ENCODE measurements at regions not wholly inside any gene's neighbourhood (a gene's known extent, or its start where the extent isn't known, plus 50 kb on each side); places are given as distances from the start of the nearest gene placed in this dataset.

DNA sequence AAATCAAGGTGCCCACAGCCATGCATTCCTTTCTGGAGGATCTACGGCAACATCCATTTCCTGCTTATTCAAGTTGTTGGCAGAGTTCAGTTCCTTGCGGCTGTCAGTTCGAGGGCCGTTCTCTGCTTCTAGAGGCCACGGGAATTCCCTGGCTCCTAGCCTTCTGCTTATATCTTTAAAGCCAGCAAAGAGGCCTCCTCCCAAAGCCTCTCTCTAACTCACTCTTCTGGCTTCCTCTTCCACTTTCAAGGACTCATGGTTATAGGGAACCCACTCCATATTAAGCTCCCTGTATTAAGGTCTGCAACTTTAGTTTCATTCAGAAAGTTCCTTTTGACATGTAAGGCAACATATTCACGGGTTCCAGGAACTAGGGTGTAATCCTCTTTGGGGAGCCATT is 150.1 kb upstream of the RMP24 start:
- H3K4me3 ChIP-seq (ENCODE audit: control insufficient read depth in 1 of 7, extremely low read depth in 1 of 7, insufficient read depth in 4 of 7, low read depth in 2 of 7, low read length in 6 of 7), result no peak overlapping the region
- ChIA-PET POLR2A (no interaction called here), CTCF (no interaction called here)
- no peaks in the 10 kb centered on the region for H3K36me3 ChIP-seq (ENCODE audit: control insufficient read depth in 4 of 4, insufficient read depth in 4 of 4, low read length in 3 of 4)
- DNase-seq, result no peak
- peaks cover 0 to 2% (median 0%) of the 10 kb centered on the region in 5 experiments for H3K27me3 ChIP-seq (replicated peaks in 2 of 5; ENCODE audit: control insufficient read depth in 4 of 5, insufficient read depth in 5 of 5, low read length in 4 of 5)
- WGBS (ENCODE audit: insufficient coverage), result 92% methylated on average over 5 of the region's 6 CpGs
- no peak overlapping the region for H3K27ac ChIP-seq (ENCODE audit: insufficient read depth in 1 of 2, low read depth in 1 of 2, low read length in 2 of 2, poor library complexity in 1 of 2, severe bottlenecking in 2 of 2)
- H3K9me3 ChIP-seq (ENCODE audit: control extremely low read depth in 1 of 5, control insufficient read depth in 4 of 5, insufficient read depth in 2 of 5, low read depth in 1 of 5, low read length in 4 of 5), result no peaks in the 10 kb centered on the region
- no peaks in the 10 kb centered on the region for H3K4me1 ChIP-seq (ENCODE audit: control extremely low read depth in 1 of 4, control insufficient read depth in 4 of 4, insufficient read depth in 4 of 4, low read length in 3 of 4)

DNA sequence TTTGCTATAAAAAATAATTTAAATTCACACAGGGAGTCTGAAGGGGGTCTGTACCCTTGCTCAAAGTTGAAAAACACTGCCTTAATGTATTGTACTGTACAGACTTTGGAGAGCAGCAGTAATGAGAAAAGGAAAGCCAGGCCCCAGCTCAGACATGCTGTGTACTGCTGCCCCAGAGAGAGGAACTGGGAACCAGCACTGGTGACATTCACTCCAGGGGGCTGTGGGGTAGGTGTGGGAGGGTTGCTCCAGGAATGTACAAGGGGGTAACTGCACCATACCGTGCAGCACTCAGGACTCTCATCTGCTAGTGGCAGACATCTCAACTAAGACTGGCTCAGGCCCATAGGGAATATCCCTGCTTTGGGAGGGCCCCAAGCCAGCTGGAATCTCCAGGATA is 146.0 kb upstream of the RMP24 start:
- Histone ChIP-seq H3K9me3 (ENCODE audit: control extremely low read depth in 1 of 5, control insufficient read depth in 4 of 5, insufficient read depth in 2 of 5, low read depth in 1 of 5, low read length in 4 of 5) (peaks cover 0 to 13% (median 2%) of the 10 kb centered on the region in 5 experiments), H3K27me3 (replicated peaks in 2 of 5; ENCODE audit: control insufficient read depth in 4 of 5, insufficient read depth in 5 of 5, low read length in 4 of 5) (no peaks in the 10 kb centered on the region), H3K27ac (ENCODE audit: insufficient read depth in 1 of 2, low read depth in 1 of 2, low read length in 2 of 2, poor library complexity in 1 of 2, severe bottlenecking in 2 of 2) (no peak overlapping the region), H3K4me3 (ENCODE audit: control insufficient read depth in 1 of 7, extremely low read depth in 1 of 7, insufficient read depth in 4 of 7, low read depth in 2 of 7, low read length in 6 of 7) (no peak overlapping the region), H3K36me3 (ENCODE audit: control insufficient read depth in 4 of 4, insufficient read depth in 4 of 4, low read length in 3 of 4) (no peaks in the 10 kb centered on the region), H3K4me1 (ENCODE audit: control extremely low read depth in 1 of 4, control insufficient read depth in 4 of 4, insufficient read depth in 4 of 4, low read length in 3 of 4) (no peaks in the 10 kb centered on the region)
- CTCF ChIA-PET, result no interaction called here
- no peak for DNase-seq
- POLR2A ChIA-PET, result no interaction called here
- WGBS (ENCODE audit: insufficient coverage), result 86% methylated on average over 1 of the region's 1 CpG

DNA sequence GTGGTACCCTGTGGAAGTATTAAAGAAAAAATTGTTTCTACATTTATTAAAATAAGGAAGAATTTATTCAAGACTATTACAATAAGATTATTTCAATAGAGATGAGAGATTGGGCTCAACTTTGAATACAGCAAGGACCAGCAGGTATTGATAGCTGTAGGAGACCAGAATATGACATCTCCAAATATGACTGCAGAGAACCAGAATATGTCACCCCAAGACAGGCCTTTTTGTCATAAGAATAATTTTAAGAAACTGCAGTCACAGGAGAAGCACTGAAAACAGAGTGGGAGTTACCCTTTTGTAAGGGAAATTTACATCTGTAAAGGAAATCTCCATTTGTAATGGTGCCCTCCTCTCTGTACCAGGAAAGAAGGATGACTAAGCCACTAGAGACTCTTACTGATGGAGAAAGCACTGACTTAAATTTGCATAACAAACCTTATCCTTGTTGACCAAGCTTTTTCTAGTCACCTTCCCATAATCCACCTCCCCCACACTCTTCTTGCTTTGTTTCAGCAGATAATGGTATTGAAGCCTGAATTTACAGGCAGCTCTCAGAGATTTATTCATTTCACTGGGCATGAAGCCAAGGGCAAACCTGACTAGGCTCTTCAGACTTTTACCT is 145.1 kb upstream of the RMP24 start:
- no peak overlapping the region for H3K4me3 ChIP-seq (ENCODE audit: control insufficient read depth in 1 of 7, extremely low read depth in 1 of 7, insufficient read depth in 4 of 7, low read depth in 2 of 7, low read length in 6 of 7)
- no peak for DNase-seq
- no peaks in the 10 kb centered on the region for H3K36me3 ChIP-seq (ENCODE audit: control insufficient read depth in 4 of 4, insufficient read depth in 4 of 4, low read length in 3 of 4)
- POLR2A ChIA-PET, result no interaction called here
- H3K27me3 ChIP-seq (replicated peaks in 2 of 5; ENCODE audit: control insufficient read depth in 4 of 5, insufficient read depth in 5 of 5, low read length in 4 of 5), result no peaks in the 10 kb centered on the region
- peaks cover 2 to 20% (median 6%) of the 10 kb centered on the region in 5 experiments for H3K9me3 ChIP-seq (ENCODE audit: control extremely low read depth in 1 of 5, control insufficient read depth in 4 of 5, insufficient read depth in 2 of 5, low read depth in 1 of 5, low read length in 4 of 5)
- CTCF ChIA-PET, result no interaction called here
- H3K27ac ChIP-seq (ENCODE audit: insufficient read depth in 1 of 2, low read depth in 1 of 2, low read length in 2 of 2, poor library complexity in 1 of 2, severe bottlenecking in 2 of 2), result no peak overlapping the region
- no peaks in the 10 kb centered on the region for H3K4me1 ChIP-seq (ENCODE audit: control extremely low read depth in 1 of 4, control insufficient read depth in 4 of 4, insufficient read depth in 4 of 4, low read length in 3 of 4)

DNA sequence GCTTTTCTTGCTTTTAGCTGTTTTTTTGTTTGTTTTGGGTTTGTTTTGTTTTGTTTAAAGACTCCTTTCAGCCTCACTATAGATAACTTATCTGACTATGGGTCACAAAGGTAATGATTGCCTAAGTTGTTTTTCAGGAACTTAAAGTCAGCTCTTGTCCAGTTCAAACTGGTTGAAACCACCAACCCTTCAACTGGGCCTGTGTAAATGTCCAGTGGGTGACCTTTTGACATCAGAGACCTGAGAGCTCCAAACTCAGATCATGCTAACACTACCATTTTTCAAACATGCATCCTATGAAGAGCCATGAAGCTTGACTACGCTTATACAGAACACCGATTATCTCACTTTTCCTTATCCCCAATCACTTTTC is 144.6 kb upstream of the RMP24 start:
- Histone ChIP-seq H3K27me3 (replicated peaks in 2 of 5; ENCODE audit: control insufficient read depth in 4 of 5, insufficient read depth in 5 of 5, low read length in 4 of 5) (no peaks in the 10 kb centered on the region), H3K9me3 (ENCODE audit: control extremely low read depth in 1 of 5, control insufficient read depth in 4 of 5, insufficient read depth in 2 of 5, low read depth in 1 of 5, low read length in 4 of 5) (peaks cover 2 to 24% (median 10%) of the 10 kb centered on the region in 5 experiments), H3K36me3 (ENCODE audit: control insufficient read depth in 4 of 4, insufficient read depth in 4 of 4, low read length in 3 of 4) (no peaks in the 10 kb centered on the region), H3K4me3 (ENCODE audit: control insufficient read depth in 1 of 7, extremely low read depth in 1 of 7, insufficient read depth in 4 of 7, low read depth in 2 of 7, low read length in 6 of 7) (no peak overlapping the region), H3K27ac (ENCODE audit: insufficient read depth in 1 of 2, low read depth in 1 of 2, low read length in 2 of 2, poor library complexity in 1 of 2, severe bottlenecking in 2 of 2) (no peak overlapping the region), H3K4me1 (ENCODE audit: control extremely low read depth in 1 of 4, control insufficient read depth in 4 of 4, insufficient read depth in 4 of 4, low read length in 3 of 4) (no peaks in the 10 kb centered on the region)
- no peak for DNase-seq
- POLR2A ChIA-PET, result no interaction called here
- CTCF ChIA-PET, result no interaction called here
- WGBS (ENCODE audit: insufficient coverage), result 100% methylated on average over 2 of the region's 2 CpGs

DNA sequence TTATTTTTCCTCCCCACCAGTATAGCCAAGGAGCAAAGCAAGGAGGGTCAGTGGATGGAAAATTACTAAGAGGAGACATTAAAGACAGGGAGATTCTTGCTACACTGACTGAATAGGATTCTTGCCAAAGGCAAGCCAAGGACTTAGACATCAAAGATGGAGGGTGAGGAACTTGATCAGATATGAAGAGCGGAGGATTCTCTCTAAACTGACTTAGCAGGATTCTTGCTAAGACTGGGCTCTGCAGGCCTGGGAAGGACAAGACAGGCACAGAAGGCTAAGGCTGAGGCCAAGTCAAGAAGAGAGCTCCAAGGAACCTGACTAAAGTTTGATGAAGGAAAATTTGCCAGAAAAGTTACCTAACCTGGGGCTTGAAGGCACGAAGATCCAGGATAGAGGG is 143.9 kb upstream of the RMP24 start:
- ChIA-PET POLR2A (no interaction called here), CTCF (no interaction called here)
- no peak overlapping the region for H3K27ac ChIP-seq (ENCODE audit: insufficient read depth in 1 of 2, low read depth in 1 of 2, low read length in 2 of 2, poor library complexity in 1 of 2, severe bottlenecking in 2 of 2)
- no peaks in the 10 kb centered on the region for H3K4me1 ChIP-seq (ENCODE audit: control extremely low read depth in 1 of 4, control insufficient read depth in 4 of 4, insufficient read depth in 4 of 4, low read length in 3 of 4)
- no peak overlapping the region for H3K4me3 ChIP-seq (ENCODE audit: control insufficient read depth in 1 of 7, extremely low read depth in 1 of 7, insufficient read depth in 4 of 7, low read depth in 2 of 7, low read length in 6 of 7)
- WGBS (ENCODE audit: insufficient coverage), result 94% methylated on average over 2 of the region's 2 CpGs
- DNase-seq, result no peak
- H3K9me3 ChIP-seq (ENCODE audit: control extremely low read depth in 1 of 5, control insufficient read depth in 4 of 5, insufficient read depth in 2 of 5, low read depth in 1 of 5, low read length in 4 of 5), result peaks cover 2 to 25% (median 15%) of the 10 kb centered on the region in 5 experiments
- no peaks in the 10 kb centered on the region for H3K36me3 ChIP-seq (ENCODE audit: control insufficient read depth in 4 of 4, insufficient read depth in 4 of 4, low read length in 3 of 4)
- no peaks in the 10 kb centered on the region for H3K27me3 ChIP-seq (replicated peaks in 2 of 5; ENCODE audit: control insufficient read depth in 4 of 5, insufficient read depth in 5 of 5, low read length in 4 of 5)

DNA sequence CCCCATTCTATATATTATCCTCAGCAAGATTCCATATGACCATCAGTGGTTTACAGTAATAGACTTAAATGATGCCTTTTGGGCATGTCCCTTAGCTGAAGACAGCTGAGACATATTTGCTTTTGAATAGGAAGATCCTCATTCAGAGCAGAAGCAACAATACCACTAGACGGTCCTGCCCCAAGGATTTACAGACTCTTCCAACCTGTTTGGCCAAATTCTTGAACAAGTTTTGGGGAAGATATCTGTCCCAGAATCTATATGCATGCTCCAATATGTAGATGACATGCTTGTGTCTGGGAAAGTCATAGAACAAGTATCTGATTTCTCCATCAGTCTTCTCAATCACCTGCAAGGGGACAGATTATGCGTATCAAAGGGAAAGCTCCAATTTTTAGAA is 137.1 kb upstream of the RMP24 start:
- WGBS (ENCODE audit: insufficient coverage), result 95% methylated on average over 2 of the region's 2 CpGs
- Histone ChIP-seq H3K9me3 (ENCODE audit: control extremely low read depth in 1 of 5, control insufficient read depth in 4 of 5, insufficient read depth in 2 of 5, low read depth in 1 of 5, low read length in 4 of 5) (peaks cover 2 to 18% (median 13%) of the 10 kb centered on the region in 5 experiments), H3K36me3 (ENCODE audit: control insufficient read depth in 4 of 4, insufficient read depth in 4 of 4, low read length in 3 of 4) (no peaks in the 10 kb centered on the region), H3K27me3 (replicated peaks in 2 of 5; ENCODE audit: control insufficient read depth in 4 of 5, insufficient read depth in 5 of 5, low read length in 4 of 5) (peaks cover 0 to 2% (median 0%) of the 10 kb centered on the region in 5 experiments), H3K4me3 (ENCODE audit: control insufficient read depth in 1 of 7, extremely low read depth in 1 of 7, insufficient read depth in 4 of 7, low read depth in 2 of 7, low read length in 6 of 7) (no peak overlapping the region), H3K4me1 (ENCODE audit: control extremely low read depth in 1 of 4, control insufficient read depth in 4 of 4, insufficient read depth in 4 of 4, low read length in 3 of 4) (no peaks in the 10 kb centered on the region), H3K27ac (ENCODE audit: insufficient read depth in 1 of 2, low read depth in 1 of 2, low read length in 2 of 2, poor library complexity in 1 of 2, severe bottlenecking in 2 of 2) (no peak overlapping the region)
- DNase-seq, result no peak
- ChIA-PET POLR2A (no interaction called here), CTCF (no interaction called here)

DNA sequence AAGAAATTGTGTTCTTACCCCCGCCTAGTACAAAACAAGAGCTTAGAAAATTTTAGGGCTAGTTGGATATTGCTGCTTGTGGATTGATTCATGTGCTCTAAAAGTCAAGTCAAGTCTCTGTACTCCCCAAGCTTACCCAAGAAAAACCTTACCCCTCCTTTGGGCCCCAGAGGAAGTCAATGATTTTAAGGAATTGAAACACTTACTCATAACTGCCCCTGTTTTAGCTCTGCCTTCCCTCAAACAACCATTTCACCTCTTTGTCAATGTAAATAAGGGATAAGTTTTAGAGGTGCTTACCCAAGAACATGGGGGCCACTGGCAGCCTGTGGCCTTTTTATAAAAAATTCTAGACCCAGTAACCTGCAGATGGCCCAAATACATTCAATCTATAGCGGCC is 136.6 kb upstream of the RMP24 start:
- H3K27me3 ChIP-seq (replicated peaks in 2 of 5; ENCODE audit: control insufficient read depth in 4 of 5, insufficient read depth in 5 of 5, low read length in 4 of 5), result peaks cover 0 to 2% (median 0%) of the 10 kb centered on the region in 5 experiments
- ChIA-PET POLR2A (no interaction called here), CTCF (no interaction called here)
- DNase-seq, result no peak
- H3K4me3 ChIP-seq (ENCODE audit: control insufficient read depth in 1 of 7, extremely low read depth in 1 of 7, insufficient read depth in 4 of 7, low read depth in 2 of 7, low read length in 6 of 7), result no peak overlapping the region
- H3K4me1 ChIP-seq (ENCODE audit: control extremely low read depth in 1 of 4, control insufficient read depth in 4 of 4, insufficient read depth in 4 of 4, low read length in 3 of 4), result no peaks in the 10 kb centered on the region
- H3K36me3 ChIP-seq (ENCODE audit: control insufficient read depth in 4 of 4, insufficient read depth in 4 of 4, low read length in 3 of 4), result no peaks in the 10 kb centered on the region
- H3K9me3 ChIP-seq (ENCODE audit: control extremely low read depth in 1 of 5, control insufficient read depth in 4 of 5, insufficient read depth in 2 of 5, low read depth in 1 of 5, low read length in 4 of 5), result peaks cover 2 to 18% (median 13%) of the 10 kb centered on the region in 5 experiments
- H3K27ac ChIP-seq (ENCODE audit: insufficient read depth in 1 of 2, low read depth in 1 of 2, low read length in 2 of 2, poor library complexity in 1 of 2, severe bottlenecking in 2 of 2), result no peak overlapping the region
- WGBS (ENCODE audit: insufficient coverage), result 100% methylated on average over 1 of the region's 2 CpGs

All from common myeloid progenitor, CD34-positive (primary cell).